ENCODE measurements at regions not wholly inside any gene's neighbourhood (a gene's known extent, or its start where the extent isn't known, plus 50 kb on each side); places are given as distances from the start of the nearest gene placed in this dataset.

GRCh38 chr17:12407495-12408252 is 258.0 kb upstream of the MYOCD start:
- TF ChIP-seq GATA1 (IDR thresholded peaks at IDR 0.05; ENCODE audit: low read depth, low read length) (no peak), POLR2A (IDR thresholded peaks at IDR 0.05; ENCODE audit: low read length) (no peak)
- no peak for DNase-seq

GRCh38 chr17:12409082-12409481 is 256.6 kb upstream of the MYOCD start:
- DNase-seq, result no peak
- no peak for TF ChIP-seq GATA1 (IDR thresholded peaks at IDR 0.05; ENCODE audit: low read depth, low read length)

GRCh38 chr17:12410717-12411116 is 255.0 kb upstream of the MYOCD start:
- TF ChIP-seq POLR2A (IDR thresholded peaks at IDR 0.05; ENCODE audit: low read length) (no peak), GATA1 (IDR thresholded peaks at IDR 0.05; ENCODE audit: low read depth, low read length) (no peak)
- DNase-seq, result no peak

- no peak for TF ChIP-seq GATA1 (IDR thresholded peaks at IDR 0.05; ENCODE audit: low read depth, low read length)
- TF ChIP-seq POLR2A (IDR thresholded peaks at IDR 0.05; ENCODE audit: low read length), result no peak
- no peak for DNase-seq
These were observed 250.7 kb upstream of the MYOCD start for GRCh38 chr17:12415031-12415430.

GRCh38 chr17:12421077-12421476 is 244.6 kb upstream of the MYOCD start:
- no peak for TF ChIP-seq POLR2A (IDR thresholded peaks at IDR 0.05; ENCODE audit: low read length)
- TF ChIP-seq GATA1 (IDR thresholded peaks at IDR 0.05; ENCODE audit: low read depth, low read length), result no peak
- no peak for DNase-seq

- TF ChIP-seq POLR2A (IDR thresholded peaks at IDR 0.05; ENCODE audit: low read length) (no peak), GATA1 (IDR thresholded peaks at IDR 0.05; ENCODE audit: low read depth, low read length) (no peak)
- DNase-seq, result no peak
These were observed 243.9 kb upstream of the MYOCD start for GRCh38 chr17:12421646-12422306.

- no peak for DNase-seq
- TF ChIP-seq GATA1 (IDR thresholded peaks at IDR 0.05; ENCODE audit: low read depth, low read length) (no peak), POLR2A (IDR thresholded peaks at IDR 0.05; ENCODE audit: low read length) (no peak)
These were observed 243.0 kb upstream of the MYOCD start for GRCh38 chr17:12422651-12423050.

- TF ChIP-seq POLR2A (IDR thresholded peaks at IDR 0.05; ENCODE audit: low read length) (no peak), GATA1 (IDR thresholded peaks at IDR 0.05; ENCODE audit: low read depth, low read length) (no peak)
- no peak for DNase-seq
These were observed 242.4 kb upstream of the MYOCD start for GRCh38 chr17:12423337-12423736.

- DNase-seq, result no peak
- TF ChIP-seq POLR2A (IDR thresholded peaks at IDR 0.05; ENCODE audit: low read length) (no peak), GATA1 (IDR thresholded peaks at IDR 0.05; ENCODE audit: low read depth, low read length) (no peak)
These were observed 236.6 kb upstream of the MYOCD start for GRCh38 chr17:12429116-12429515.

- no peak for TF ChIP-seq GATA1 (IDR thresholded peaks at IDR 0.05; ENCODE audit: low read depth, low read length)
- TF ChIP-seq POLR2A (IDR thresholded peaks at IDR 0.05; ENCODE audit: low read length), result no peak
These were observed 234.5 kb upstream of the MYOCD start for GRCh38 chr17:12431188-12431587.

GRCh38 chr17:12438212-12438611 is 227.5 kb upstream of the MYOCD start:
- TF ChIP-seq GATA1 (IDR thresholded peaks at IDR 0.05; ENCODE audit: low read depth, low read length) (no peak), POLR2A (IDR thresholded peaks at IDR 0.05; ENCODE audit: low read length) (no peak)
- DNase-seq, result no peak

More at GRCh38 chr17:12431188-12431587, 234.5 kb upstream of the MYOCD start:
- DNase-seq, result no peak

- peak in 1 of 2 experiments; percentile 3 for DNase-seq
- TF ChIP-seq GATA1 (IDR thresholded peaks at IDR 0.05; ENCODE audit: low read depth, low read length) (no peak), POLR2A (IDR thresholded peaks at IDR 0.05; ENCODE audit: low read length) (no peak)
These were observed 226.7 kb upstream of the MYOCD start for GRCh38 chr17:12438813-12439586.

- DNase-seq, result no peak
- TF ChIP-seq GATA1 (IDR thresholded peaks at IDR 0.05; ENCODE audit: low read depth, low read length), result no peak
- no peak for TF ChIP-seq POLR2A (IDR thresholded peaks at IDR 0.05; ENCODE audit: low read length)
These were observed 220.4 kb upstream of the MYOCD start for GRCh38 chr17:12445331-12445730.

- no peak for DNase-seq
- no peak for TF ChIP-seq POLR2A (IDR thresholded peaks at IDR 0.05; ENCODE audit: low read length)
These were observed 208.2 kb upstream of the MYOCD start for GRCh38 chr17:12457493-12457892.
